Breast epithelium (tissue), 3 donors: ENCODE measurements at regions not wholly inside any gene's neighbourhood (a gene's known extent, or its start where the extent isn't known, plus 50 kb on each side); places are given as distances from the start of the nearest gene placed in this dataset.

ENCODE experiments used
- CTCF ChIP-seq, 3 donors: fragments of 450-650 bp; IDR thresholded peaks; one replicate each; pipeline ENCODE4 v1.5.1; 2016 to 2017; ENCODE audit warnings: antibody characterized with exemption in 3 of 3, mild to moderate bottlenecking in 3 of 3, moderate library complexity in 3 of 3
- POLR2AphosphoS5 ChIP-seq, 3 donors: sonication (generic); formaldehyde crosslinking; IDR thresholded peaks; one replicate each; pipeline ENCODE4 v1.6.1; 2017; ENCODE audit warnings: antibody characterized with exemption in 3 of 3

DNA sequence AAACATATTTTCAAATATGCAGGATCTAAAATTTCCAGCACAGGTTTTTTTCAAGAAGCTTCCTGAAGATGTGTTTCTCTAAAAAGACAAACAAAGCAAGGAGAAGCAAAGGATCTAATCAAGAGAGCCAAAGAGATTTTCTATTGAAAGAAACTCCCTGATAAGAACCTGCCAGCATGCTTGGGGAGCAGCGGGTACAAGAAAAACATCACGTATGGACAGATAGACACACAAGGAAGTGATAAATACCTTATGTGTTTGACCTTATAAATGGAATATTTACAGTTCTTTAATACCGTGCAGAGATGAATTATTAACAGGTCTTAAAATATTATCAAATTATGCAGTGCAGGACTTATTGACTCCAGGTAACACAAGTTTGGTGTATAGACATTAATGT is 562.1 kb downstream of the DACH1 start:
- TF ChIP-seq CTCF (IDR thresholded peaks at IDR 0.05): no peak
- TF ChIP-seq POLR2AphosphoS5 (IDR thresholded peaks at IDR 0.05): no peak
